Caco-2 (cell line): ENCODE measurements at regions not wholly inside any gene's neighbourhood (a gene's known extent, or its start where the extent isn't known, plus 50 kb on each side); places are given as distances from the start of the nearest gene placed in this dataset.

Experiments
- BruUV-seq: library from RNA; stranded (reverse); fragments of 400-500 nt; replicated peaks from 2 replicates; lab custom pipeline; 2021; lab: Mats Ljungman, UMichigan
- CTCF ChIA-PET: fragments of 300-600 bp; sonication (Branson Sonifier 250); formaldehyde crosslinking; loops from one replicate; lab custom pipeline; 2022; ENCODE audit warnings: antibody characterized with exemption; lab: Charles Lee
- POLR2A ChIA-PET: fragments of 300-600 bp; sonication (Branson Sonifier 250); formaldehyde crosslinking; loops from one replicate; lab custom pipeline; 2022; ENCODE audit warnings: antibody characterized with exemption; lab: Charles Lee
- DNase-seq, 2 experiments: peaks; one replicate each; pipeline versions ENCODE4 v3.0.0 to v3.0.0-alpha.2; 2020 to 2022
- H3K27me3 ChIP-seq: replicated peaks from 2 replicates; pipeline ENCODE4 v1.6.0; 2011; ENCODE audit warnings: low read length; ENCODE audit not compliant: control insufficient read depth, insufficient read depth
- H3K36me3 ChIP-seq: 2 replicates; pipeline ENCODE4 v1.5.1; 2011; ENCODE audit warnings: low read length; ENCODE audit not compliant: control insufficient read depth, insufficient read depth
- H3K4me1 ChIP-seq: fragments of 250-450 bp; sonication (Bioruptor Pico); 2 replicates; pipeline ENCODE4 v1.5.1; 2020; ENCODE audit warnings: mild to moderate bottlenecking
- H3K4me3 ChIP-seq: 2 replicates; pipeline ENCODE4 v1.5.1; 2011; ENCODE audit warnings: low read depth, mild to moderate bottlenecking, control low read depth, low read length
- H3K9me3 ChIP-seq: fragments of 250-450 bp; sonication (Bioruptor Pico); 2 replicates; pipeline ENCODE4 v1.5.1; 2020; ENCODE audit warnings: mild to moderate bottlenecking, moderate library complexity
- H3K27ac Mint-ChIP-seq: one replicate; pipeline ENCODE4 v1.8.0; 2022; ENCODE audit warnings: mixed read lengths; ENCODE audit not compliant: unreplicated experiment
- H3K27me3 Mint-ChIP-seq: one replicate; pipeline ENCODE4 v1.8.0; 2022; ENCODE audit warnings: mixed read lengths; ENCODE audit not compliant: insufficient read depth, unreplicated experiment
- H3K36me3 Mint-ChIP-seq: one replicate; pipeline ENCODE4 v1.8.0; 2022; ENCODE audit warnings: mild to moderate bottlenecking, mixed read lengths; ENCODE audit not compliant: insufficient read depth, unreplicated experiment
- H3K4me1 Mint-ChIP-seq: one replicate; pipeline ENCODE4 v1.8.0; 2022; ENCODE audit warnings: low read depth, mixed read lengths; ENCODE audit not compliant: unreplicated experiment
- H3K4me3 Mint-ChIP-seq: one replicate; pipeline ENCODE4 v1.8.0; 2022; ENCODE audit warnings: mild to moderate bottlenecking, moderate library complexity, mixed read lengths; ENCODE audit not compliant: unreplicated experiment
- H3K9me3 Mint-ChIP-seq: one replicate; pipeline ENCODE4 v1.8.0; 2022; ENCODE audit warnings: mixed read lengths; ENCODE audit not compliant: unreplicated experiment
- intact Hi-C: fragments of 100-400 bp; cut with micrococcal nuclease; formaldehyde crosslinking; loops from one replicate; pipeline ENCODE4 v1.10.0; 2022; ENCODE audit not compliant: unreplicated experiment
- TF ChIP-seq, protein P1 (sequence below), 2 experiments: fragments of 200-600 bp in 1 of 2; IDR thresholded peaks; 1 replicate in 1 of 2; 2 replicates in 1 of 2; pipeline versions ENCODE4 v1.5.1 to v1.8.0; 2011 to 2022; ENCODE audit warnings: antibody characterized with exemption in 1 of 2, control low read depth in 1 of 2, inconsistent platforms in 1 of 2, low read depth in 1 of 2, low read length in 1 of 2, mild to moderate bottlenecking in 1 of 2, moderate library complexity in 1 of 2; ENCODE audit not compliant: insufficient read depth in 1 of 2, severe bottlenecking in 1 of 2, unreplicated experiment in 1 of 2

DNA sequence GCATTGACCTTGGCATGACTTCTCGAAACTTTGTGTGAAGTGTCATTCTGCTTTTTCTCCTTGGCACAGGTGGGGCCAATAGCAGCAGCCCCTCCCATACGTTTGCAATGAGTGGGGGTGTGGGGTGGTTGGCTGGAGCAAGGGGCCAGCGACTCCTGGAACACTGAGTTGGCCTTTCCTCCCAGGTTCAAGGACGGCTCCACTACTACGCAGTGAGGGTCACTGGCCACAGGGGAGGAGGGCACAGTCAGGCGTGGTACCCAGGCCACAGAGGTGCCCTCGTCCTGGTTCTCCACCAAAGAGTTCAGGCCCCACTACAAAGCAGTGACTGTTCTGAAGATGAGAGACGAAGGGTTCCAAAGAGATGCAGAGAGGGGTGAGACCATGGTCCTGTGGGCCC, 70.6 kb upstream of the OTOS start:
- intact Hi-C loops, result no loop called here
- Mint-ChIP-seq H3K27me3 (no peaks in the 10 kb centered on the region), H3K36me3 (no peaks in the 10 kb centered on the region), H3K9me3 (no peaks in the 10 kb centered on the region), H3K4me3 (no peak overlapping the region), H3K4me1 (no peaks in the 10 kb centered on the region), H3K27ac (no peak overlapping the region)
- no peaks in the 10 kb centered on the region for H3K36me3 ChIP-seq
- H3K27me3 ChIP-seq, result no peaks in the 10 kb centered on the region
- ChIA-PET CTCF (no interaction called here), POLR2A (no interaction called here)
- H3K9me3 ChIP-seq, result no peaks in the 10 kb centered on the region; the same call in 1 of the 2 replicates
- BruUV-seq, result no TSS peak
- TF ChIP-seq, protein P1, sequence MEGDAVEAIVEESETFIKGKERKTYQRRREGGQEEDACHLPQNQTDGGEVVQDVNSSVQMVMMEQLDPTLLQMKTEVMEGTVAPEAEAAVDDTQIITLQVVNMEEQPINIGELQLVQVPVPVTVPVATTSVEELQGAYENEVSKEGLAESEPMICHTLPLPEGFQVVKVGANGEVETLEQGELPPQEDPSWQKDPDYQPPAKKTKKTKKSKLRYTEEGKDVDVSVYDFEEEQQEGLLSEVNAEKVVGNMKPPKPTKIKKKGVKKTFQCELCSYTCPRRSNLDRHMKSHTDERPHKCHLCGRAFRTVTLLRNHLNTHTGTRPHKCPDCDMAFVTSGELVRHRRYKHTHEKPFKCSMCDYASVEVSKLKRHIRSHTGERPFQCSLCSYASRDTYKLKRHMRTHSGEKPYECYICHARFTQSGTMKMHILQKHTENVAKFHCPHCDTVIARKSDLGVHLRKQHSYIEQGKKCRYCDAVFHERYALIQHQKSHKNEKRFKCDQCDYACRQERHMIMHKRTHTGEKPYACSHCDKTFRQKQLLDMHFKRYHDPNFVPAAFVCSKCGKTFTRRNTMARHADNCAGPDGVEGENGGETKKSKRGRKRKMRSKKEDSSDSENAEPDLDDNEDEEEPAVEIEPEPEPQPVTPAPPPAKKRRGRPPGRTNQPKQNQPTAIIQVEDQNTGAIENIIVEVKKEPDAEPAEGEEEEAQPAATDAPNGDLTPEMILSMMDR (IDR thresholded peaks at IDR 0.05; ENCODE audit: insufficient read depth in 1 of 2, low read depth in 1 of 2, low read length in 1 of 2, severe bottlenecking in 1 of 2, unreplicated experiment in 1 of 2), result no peak
- no peak for DNase-seq
- no peaks in the 10 kb centered on the region for H3K4me1 ChIP-seq
- H3K4me3 ChIP-seq, result no peak overlapping the region

DNA sequence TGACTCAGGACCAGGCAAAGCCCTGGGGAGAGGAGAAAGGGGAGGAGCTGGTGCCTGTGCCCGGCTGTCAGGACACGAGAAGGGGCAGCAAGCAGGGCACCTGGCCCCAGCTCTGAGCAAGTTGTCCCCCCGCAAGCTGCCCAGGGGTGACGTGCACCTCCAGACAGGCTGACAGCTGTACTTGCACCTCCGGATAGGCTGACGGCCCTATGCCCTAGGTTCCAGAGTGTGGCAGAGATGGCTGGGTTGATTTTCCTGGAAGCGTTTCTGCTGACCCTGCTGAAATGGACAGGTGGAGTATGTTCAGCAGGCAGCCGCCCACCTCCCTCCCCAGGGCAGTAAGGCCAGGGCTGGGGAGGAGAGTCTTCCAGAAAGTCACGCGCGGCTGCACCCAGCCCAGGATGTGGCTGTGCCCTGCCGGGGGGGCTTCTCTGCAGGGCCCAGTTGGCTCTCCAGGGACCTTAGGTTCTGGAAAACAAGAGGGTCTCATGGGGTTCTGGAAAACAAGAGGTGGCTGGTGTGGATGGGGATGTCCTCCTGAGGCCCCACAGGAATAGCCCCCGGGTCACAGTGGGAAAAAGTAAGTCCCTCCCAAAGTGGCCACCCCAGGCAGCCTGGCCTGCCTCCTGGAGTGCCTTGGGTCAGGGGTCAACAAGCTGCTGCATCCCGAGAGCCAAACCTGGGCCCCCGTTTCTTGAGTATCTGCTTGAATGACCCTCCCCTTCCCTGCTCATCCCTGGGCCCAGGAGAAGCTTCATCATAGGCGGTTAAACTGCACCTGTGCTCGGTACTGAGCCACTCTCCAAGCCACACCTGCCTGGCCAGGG, 71.4 kb upstream of the OTOS start:
- H3K36me3 Mint-ChIP-seq, result no peaks in the 10 kb centered on the region
- intact Hi-C loops, result no loop called here

GRCh38 chr2:240212425-240213225, 72.2 kb upstream of the OTOS start:
- Histone ChIP-seq H3K4me3 (no peak overlapping the region), H3K36me3 (no peaks in the 10 kb centered on the region), H3K9me3 (no peaks in the 10 kb centered on the region), H3K27me3 (no peaks in the 10 kb centered on the region), H3K4me1 (no peaks in the 10 kb centered on the region)
- Mint-ChIP-seq H3K27me3 (no peaks in the 10 kb centered on the region), H3K4me1 (no peaks in the 10 kb centered on the region), H3K9me3 (no peaks in the 10 kb centered on the region), H3K4me3 (no peak overlapping the region), H3K36me3 (no peaks in the 10 kb centered on the region), H3K27ac (no peak overlapping the region)
- DNase-seq, result no peak
- no TSS peak for BruUV-seq
- ChIA-PET POLR2A (no interaction called here), CTCF (no interaction called here)
- intact Hi-C loops, result no loop called here
- TF ChIP-seq, protein P1 (IDR thresholded peaks at IDR 0.05; ENCODE audit: insufficient read depth in 1 of 2, low read depth in 1 of 2, low read length in 1 of 2, severe bottlenecking in 1 of 2, unreplicated experiment in 1 of 2), result no peak

More for the DNA sequence above, 71.4 kb upstream of the OTOS start:
- Histone ChIP-seq H3K4me3 (no peak overlapping the region), H3K9me3 (no peaks in the 10 kb centered on the region), H3K36me3 (no peaks in the 10 kb centered on the region), H3K4me1 (no peaks in the 10 kb centered on the region), H3K27me3 (no peaks in the 10 kb centered on the region)
- Mint-ChIP-seq H3K9me3 (no peaks in the 10 kb centered on the region), H3K4me1 (no peaks in the 10 kb centered on the region), H3K27ac (no peak overlapping the region), H3K4me3 (no peak overlapping the region), H3K27me3 (no peaks in the 10 kb centered on the region)
- no peak for DNase-seq
- ChIA-PET CTCF (no interaction called here), POLR2A (no interaction called here)
- TF ChIP-seq, protein P1 (IDR thresholded peaks at IDR 0.05; ENCODE audit: insufficient read depth in 1 of 2, low read depth in 1 of 2, low read length in 1 of 2, severe bottlenecking in 1 of 2, unreplicated experiment in 1 of 2), result no peak
- BruUV-seq, result no TSS peak
